Right ventricle myocardium superior (tissue), 1 donor: ENCODE measurements at regions not wholly inside any gene's neighbourhood (a gene's known extent, or its start where the extent isn't known, plus 50 kb on each side); places are given as distances from the start of the nearest gene placed in this dataset.

Experiments used
- ATAC-seq: fragments of 200-7000 bp; cut with Tn5 transposase; one replicate; pipeline ENCODE4 v1.9.1; 2020; ENCODE audit warnings: mild to moderate bottlenecking; ENCODE audit not compliant: poor library complexity
- DNase-seq: peaks from one replicate; pipeline ENCODE4 v3.0.0-alpha.2; 2020
- intact Hi-C: fragments of 100-400 bp; cut with DNase I; formaldehyde crosslinking; loops from one replicate; pipeline ENCODE4 v1.11.2; 2022
- donor health status: DM: no; HTN: yes; CAD: no; lungs with severe emphysema.

DNA sequence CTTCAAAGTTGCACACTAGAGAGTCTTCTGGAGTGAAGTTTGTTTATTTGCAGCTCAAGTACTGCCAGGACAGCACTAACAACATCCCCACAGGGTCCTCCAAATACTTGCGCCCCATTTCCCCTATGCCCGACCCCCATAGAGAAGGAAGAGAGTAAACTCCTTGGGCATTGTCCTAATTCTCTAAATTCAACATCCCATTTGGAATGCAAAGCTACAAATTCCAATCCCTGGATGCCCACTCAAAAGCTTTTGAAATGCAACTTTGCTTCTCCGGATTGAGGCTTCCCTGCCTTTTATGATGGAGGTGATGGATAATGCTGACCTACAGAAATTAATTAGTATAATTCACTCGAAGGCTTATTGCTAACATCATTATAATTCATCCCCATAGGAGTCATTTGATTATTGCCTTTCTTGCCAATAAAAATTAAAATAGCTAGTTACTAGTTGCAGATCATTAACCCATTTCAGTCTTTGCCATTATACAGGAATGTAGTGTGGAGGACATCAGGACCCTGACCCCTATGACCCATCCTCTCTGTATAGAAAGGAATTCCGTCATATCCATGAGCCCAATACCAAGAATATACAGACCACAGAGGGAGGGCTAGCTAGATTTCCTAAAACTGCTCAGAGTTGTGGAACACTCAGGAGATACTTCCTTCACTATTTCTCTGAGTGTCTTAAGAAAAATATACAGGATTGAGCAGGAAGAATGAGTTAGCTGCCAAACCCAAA, 277.6 kb downstream of the ZNF608 start:
- DNase-seq (no peak), ATAC-seq (no peak)
- intact Hi-C loops = no loop called here

DNA sequence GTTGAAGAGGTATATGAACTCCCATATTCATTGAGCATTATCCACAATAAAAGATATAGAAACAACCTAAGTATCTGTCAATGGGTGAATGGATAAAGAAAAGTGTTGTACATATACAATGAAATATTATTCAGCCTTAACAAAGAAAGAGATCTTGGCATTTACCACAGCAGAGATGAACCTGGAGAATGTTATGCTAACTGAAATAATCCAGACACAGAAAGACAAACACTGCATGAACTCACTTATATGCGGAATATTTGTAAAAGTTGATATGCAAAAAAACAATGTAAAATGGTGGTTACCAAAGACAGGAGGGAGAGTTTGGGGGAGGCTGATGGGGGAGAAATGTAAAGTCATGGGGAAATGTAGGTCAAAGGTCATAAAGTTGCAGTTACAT, 278.7 kb downstream of the ZNF608 start:
- no peak for DNase-seq
- intact Hi-C loops = no loop called here
- ATAC-seq = no peak

DNA sequence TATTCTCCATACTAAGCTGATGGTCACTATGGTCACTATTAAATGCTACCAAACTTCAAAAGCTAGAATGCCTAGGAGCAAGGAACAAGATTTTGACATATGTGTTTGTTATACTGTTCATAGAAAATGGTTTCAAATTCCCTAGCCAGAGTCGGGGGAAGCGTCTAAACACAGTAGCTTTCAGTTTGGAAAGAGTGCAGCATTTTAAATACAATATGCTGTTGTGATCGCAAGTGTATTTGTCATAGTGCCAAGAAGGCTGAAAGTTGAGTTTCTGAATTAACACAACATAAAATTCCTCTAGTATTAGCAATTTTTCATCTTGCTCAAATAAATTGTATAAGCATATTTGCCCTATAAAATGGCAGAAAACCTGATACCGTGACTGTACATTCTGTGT, 280.4 kb downstream of the ZNF608 start:
- intact Hi-C loops = no loop called here
- DNase-seq (no peak), ATAC-seq (no peak)

GRCh38 chr5:124463851-124464250, 282.6 kb downstream of the ZNF608 start:
- ATAC-seq = no peak
- no peak for DNase-seq
- intact Hi-C loops = no loop called here

- intact Hi-C loops = no loop called here
- DNase-seq (no peak), ATAC-seq (no peak)
Observed at GRCh38 chr5:124462751-124463150, 283.7 kb downstream of the ZNF608 start.

GRCh38 chr5:124461941-124462340, 284.5 kb downstream of the ZNF608 start:
- DNase-seq (no peak), ATAC-seq (no peak)
- intact Hi-C loops = no loop called here

DNA sequence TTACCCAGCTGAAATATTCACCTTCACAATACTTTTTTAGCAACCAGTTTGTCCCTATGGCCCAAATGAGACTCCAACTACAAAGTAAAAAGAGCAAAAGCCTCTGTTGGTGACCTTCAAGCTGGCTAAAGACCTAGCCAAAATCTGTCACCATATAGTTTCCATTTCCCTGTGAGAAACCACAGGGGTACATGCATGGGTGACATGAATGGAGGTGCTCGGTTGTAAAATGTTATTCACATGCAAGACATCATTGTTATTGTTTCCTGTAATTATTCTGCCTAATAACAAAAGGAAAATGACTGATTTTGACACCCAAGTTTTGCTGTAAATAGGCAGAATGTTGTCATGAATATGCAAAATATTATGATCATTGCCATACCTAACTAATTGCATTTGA, 285.3 kb downstream of the ZNF608 start:
- no peak for ATAC-seq
- intact Hi-C loops = no loop called here
- no peak for DNase-seq

DNA sequence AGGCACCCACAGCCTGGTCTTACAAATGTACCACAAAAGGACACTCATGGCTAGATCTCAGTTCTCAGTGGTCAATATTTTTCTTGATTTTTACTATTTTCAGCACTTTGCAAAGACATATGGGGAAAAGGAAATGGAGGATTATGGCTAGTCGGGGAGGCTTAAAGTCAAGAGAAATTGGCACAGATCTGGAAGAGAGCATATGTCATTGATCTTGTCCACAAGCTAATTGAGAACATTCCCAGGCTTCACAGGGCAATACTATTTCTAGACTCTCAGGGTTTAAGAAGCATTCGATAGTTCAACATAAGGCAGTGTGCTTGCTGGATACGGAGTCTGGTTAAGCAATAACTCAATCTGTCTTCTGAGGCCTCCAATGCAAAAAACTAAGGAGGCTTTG, 285.8 kb downstream of the ZNF608 start:
- ATAC-seq (no peak), DNase-seq (no peak)
- intact Hi-C loops = no loop called here

DNA sequence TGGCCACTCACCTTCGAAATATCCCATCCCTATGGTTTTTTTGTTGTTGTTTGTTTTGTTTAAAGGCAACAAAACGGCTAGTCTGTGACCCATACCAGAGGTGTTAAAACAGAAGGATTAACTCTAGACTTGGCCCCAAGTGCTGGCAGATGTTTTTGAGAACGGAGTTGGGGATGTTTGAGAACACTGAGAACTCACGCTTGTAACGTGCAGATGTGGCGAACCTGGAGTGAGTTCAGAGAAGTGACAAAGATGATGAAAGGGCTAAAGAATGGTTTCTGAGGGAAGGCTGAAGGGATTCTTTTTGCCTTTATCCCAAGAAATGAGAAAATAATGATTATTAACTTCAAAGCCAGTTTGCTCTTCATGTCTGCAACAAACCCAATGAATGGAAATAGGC, 286.5 kb downstream of the ZNF608 start:
- DNase-seq (no peak), ATAC-seq (peak; percentile 65)
- intact Hi-C loops = no loop called here

- intact Hi-C loops = no loop called here
Observed at GRCh38 chr5:124457901-124458300, 288.5 kb downstream of the ZNF608 start.

DNA sequence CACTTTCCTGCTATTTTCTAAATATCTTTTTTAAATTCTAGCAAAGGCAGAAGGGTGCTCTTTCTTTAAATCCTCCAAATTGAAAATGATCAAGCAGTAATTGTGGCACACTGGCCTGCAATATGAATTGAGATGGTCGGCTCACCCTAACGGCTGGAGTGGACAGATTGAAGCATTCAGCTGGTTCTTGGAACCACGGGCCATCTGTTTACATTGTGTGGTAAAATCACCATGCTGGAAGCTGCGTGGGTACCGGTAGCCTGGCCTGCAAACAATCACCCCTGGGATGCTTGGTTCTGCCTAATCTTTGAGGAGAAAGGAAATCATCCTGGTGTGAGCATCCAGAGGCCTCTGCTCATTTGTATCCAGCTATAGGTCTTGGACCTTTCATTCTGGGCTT, 289.3 kb downstream of the ZNF608 start:
- intact Hi-C loops = no loop called here
- DNase-seq = no peak
- no peak for ATAC-seq

More at GRCh38 chr5:124457901-124458300, 288.5 kb downstream of the ZNF608 start:
- no peak for ATAC-seq
- no peak for DNase-seq

DNA sequence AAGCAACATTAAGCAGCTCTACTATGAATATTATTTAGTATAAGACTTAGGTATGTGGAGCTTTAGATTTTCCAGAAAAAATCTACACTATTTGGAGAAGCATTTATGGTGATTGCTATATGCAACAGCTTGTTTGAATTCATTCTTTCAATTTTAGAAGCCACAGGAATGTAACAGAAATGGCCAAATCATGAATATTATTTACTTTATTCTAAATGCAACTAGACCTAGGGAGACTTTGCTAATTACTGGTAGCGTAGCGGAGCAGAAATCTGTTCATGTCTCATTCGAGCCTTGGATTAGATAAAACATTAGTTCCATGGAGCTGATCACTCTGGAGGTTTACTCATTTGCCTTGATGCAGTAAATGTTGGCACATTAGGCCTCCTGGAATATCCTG, 290.2 kb downstream of the ZNF608 start:
- intact Hi-C loops = no loop called here
- DNase-seq = no peak
- no peak for ATAC-seq

DNA sequence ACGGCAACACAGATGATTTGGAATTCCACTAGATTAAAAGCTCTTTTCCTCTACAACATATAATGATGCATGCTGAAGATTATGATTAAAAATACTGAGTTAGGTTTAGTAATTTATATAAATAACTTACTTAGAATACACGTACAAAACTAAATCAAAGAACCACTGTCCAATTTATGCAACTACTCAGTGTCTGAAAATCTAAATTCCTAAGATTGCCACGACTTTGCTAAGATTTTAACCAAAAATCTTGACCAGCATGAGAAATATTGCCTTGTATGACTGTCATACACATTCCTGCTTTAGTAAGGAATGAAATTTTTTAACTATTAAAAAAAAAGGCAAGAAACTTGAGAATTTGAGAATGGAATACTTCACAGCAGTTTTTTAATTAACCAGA, 292.4 kb downstream of the ZNF608 start:
- DNase-seq (no peak), ATAC-seq (no peak)
- intact Hi-C loops = no loop called here

DNA sequence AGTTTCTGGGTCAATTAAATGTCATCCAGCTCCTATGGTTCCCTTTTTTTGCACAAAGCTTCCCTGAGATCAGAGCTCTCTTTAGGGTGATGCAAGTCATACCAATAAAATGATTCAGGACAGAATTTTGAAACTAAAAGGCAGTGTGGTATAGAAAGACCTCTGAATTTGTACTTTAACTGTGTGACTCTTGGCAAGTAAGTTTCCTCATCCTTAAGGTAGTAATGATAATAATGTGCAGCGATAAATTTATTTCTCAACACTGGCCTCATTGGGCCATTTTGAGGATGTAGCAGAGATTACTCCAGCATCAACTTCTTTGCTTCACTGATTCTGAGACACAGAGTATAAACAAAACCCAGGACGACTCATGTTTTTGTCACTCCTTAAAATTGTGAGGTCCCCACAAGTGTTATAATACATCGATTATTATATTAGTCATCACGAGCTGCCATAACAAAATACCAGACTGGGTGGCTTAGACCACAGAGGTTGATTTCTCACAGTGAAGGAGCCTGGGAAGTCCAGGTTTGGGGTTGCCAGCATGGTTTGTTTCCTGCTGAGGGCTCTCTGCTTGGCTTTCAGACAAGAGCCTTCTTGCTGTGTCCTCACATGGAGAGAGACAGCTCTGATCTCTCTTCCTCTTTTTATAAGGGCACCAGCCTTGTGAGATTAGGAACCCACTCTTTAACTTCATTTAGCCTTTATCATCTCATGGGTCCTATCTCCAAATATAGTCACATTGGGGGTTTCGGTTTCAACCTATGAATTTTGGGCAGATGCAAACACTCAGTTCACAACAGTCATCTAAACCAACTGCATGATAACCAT, 293.0 kb downstream of the ZNF608 start:
- no peak for ATAC-seq
- no peak for DNase-seq
- intact Hi-C loops = no loop called here

- no peak for DNase-seq
- peak; percentile 47 for ATAC-seq
- intact Hi-C loops = no loop called here
Observed at GRCh38 chr5:124452412-124452811, 294.0 kb downstream of the ZNF608 start.

DNA sequence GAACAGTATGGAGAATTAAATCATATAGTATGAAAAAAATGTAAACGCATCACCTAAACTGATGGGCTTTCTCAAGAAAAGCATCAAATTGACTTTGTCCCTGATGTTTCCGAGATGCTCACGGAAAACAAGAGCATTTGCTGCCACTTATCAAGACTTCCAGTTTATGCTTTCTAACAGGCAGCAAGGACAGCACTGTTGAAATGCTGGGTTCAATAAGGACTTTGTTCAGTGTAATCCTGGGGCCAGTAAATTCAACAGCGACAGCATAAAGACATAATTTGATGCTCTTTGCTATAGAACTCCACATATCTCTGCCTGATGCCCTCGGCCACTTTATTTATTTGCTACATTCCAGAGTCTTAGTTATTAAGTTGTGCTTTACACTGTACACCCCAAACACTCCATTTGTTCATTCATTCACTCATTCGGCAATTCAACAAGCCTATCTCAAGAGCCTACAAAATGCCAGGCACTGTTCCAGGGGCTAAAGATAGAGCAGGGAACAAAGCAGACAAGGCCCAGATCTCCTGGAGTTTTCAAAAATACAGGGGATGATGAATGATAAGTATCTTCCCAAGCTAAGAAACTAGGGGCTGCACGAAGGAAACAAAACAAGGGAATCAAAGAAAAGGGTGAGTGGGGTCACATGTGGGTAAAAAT, 294.6 kb downstream of the ZNF608 start:
- ATAC-seq (peak; percentile 89), DNase-seq (no peak)
- intact Hi-C loops = no loop called here

DNA sequence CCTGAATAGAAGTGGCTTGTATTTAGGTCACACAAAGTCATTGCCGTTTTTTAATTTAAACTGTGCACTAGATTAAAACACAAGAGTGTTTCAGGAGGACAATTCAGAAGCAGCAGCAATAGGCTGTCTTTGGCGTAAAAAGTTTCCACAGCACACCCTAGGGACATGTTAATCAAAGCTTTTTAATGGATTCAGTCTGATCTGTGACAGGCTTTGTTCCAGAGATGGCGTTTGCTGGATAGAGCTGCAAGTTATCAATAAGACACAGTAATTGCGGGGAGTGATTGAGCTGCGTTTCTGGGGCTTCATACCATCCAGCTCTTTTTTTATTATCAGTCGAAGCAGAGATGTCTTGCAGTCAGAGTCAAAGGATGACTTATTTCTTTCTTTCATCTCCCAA, 300.3 kb downstream of the ZNF608 start:
- ATAC-seq (no peak), DNase-seq (no peak)
- intact Hi-C loops = no loop called here

- intact Hi-C loops = no loop called here
- no peak for ATAC-seq
- DNase-seq = no peak
Observed at GRCh38 chr5:124445070-124445619, 301.3 kb downstream of the ZNF608 start.

GRCh38 chr5:124444147-124444775, 302.2 kb downstream of the ZNF608 start:
- intact Hi-C loops = no loop called here
- no peak for DNase-seq
- ATAC-seq = peak; percentile 97
